Testis (tissue), 2 donors: ENCODE measurements at regions not wholly inside any gene's neighbourhood (a gene's known extent, or its start where the extent isn't known, plus 50 kb on each side); places are given as distances from the start of the nearest gene placed in this dataset.
A peak's percentile ranks its signal among the peaks of the same experiment; 100 is the strongest.

Source experiments
- DNase-seq: peaks from one replicate; pipeline ENCODE4 v3.0.0-alpha.2; 2019
- H3K27ac ChIP-seq, 2 donors: fragments of 200-600 bp; sonication (generic); one replicate each; pipeline ENCODE4 v1.5.1; 2019
- H3K27me3 ChIP-seq: fragments of 200-600 bp; sonication (generic); one replicate; pipeline ENCODE4 v1.5.1; 2019
- H3K36me3 ChIP-seq: fragments of 200-600 bp; sonication (generic); one replicate; pipeline ENCODE4 v1.5.1; 2017; ENCODE audit warnings: low read depth; ENCODE audit errors: missing control alignments
- H3K4me1 ChIP-seq: fragments of 200-600 bp; sonication (generic); one replicate; pipeline ENCODE4 v1.5.1; 2019
- H3K4me3 ChIP-seq, 2 donors: fragments of 200-600 bp; sonication (generic); one replicate each; pipeline ENCODE4 v1.5.1; 2017 to 2019
- H3K9me3 ChIP-seq: fragments of 200-600 bp; sonication (generic); one replicate; pipeline ENCODE4 v1.5.1; 2017
- CTCF ChIP-seq, 3 experiments: fragments of 450-650 bp in 2 of 3; fragments of 200-600 bp in 1 of 3; sonication (generic) in 1 of 3; IDR thresholded peaks; one replicate each; pipeline ENCODE4 v1.5.1; 2016 to 2019; ENCODE audit warnings: antibody characterized with exemption in 3 of 3, mild to moderate bottlenecking in 2 of 3, moderate library complexity in 1 of 3
- POLR2A ChIP-seq: fragments of 450-650 bp; IDR thresholded peaks from one replicate; pipeline ENCODE4 v1.6.1; 2017; ENCODE audit warnings: antibody characterized with exemption, mild to moderate bottlenecking, moderate library complexity
- WGBS, 2 donors: methylation state at CpG; one replicate each; pipeline ENCODE4 v1.1.5; 2018; 5-methylcytosine and 5-hydroxymethylcytosine counted together
- intact Hi-C: fragments of 100-400 bp; cut with DNase I; formaldehyde crosslinking; loops from one replicate; pipeline ENCODE4 v1.15.1; 2023; ENCODE audit warnings: low total_unique reads

GRCh38 chr11:44361813-44362212 lies 51.9 kb upstream of the ALX4 start:
- no peaks in the 10 kb centered on the region for H3K36me3 ChIP-seq
- H3K27ac ChIP-seq = no peak overlapping the region

GRCh38 chr11:44363116-44363515 lies 53.2 kb upstream of the ALX4 start:
- WGBS, 2 donors = 60 to 89% methylated on average over 3 of the region's 3 CpGs
- no peak for DNase-seq
- H3K36me3 ChIP-seq = no peaks in the 10 kb centered on the region
- H3K4me1 ChIP-seq = no peaks in the 10 kb centered on the region
- H3K27me3 ChIP-seq = no peaks in the 10 kb centered on the region
- no peak overlapping the region for H3K4me3 ChIP-seq
- H3K27ac ChIP-seq = no peak overlapping the region
- TF ChIP-seq POLR2A (no peak), CTCF (IDR thresholded peaks at IDR 0.05) (no peak)
- intact Hi-C loops = no loop called here
- H3K9me3 ChIP-seq = no peaks in the 10 kb centered on the region

More at GRCh38 chr11:44361813-44362212, 51.9 kb upstream of the ALX4 start:
- intact Hi-C loops = no loop called here
- no peak for TF ChIP-seq CTCF (IDR thresholded peaks at IDR 0.05)
- no peak for TF ChIP-seq POLR2A
- Histone ChIP-seq H3K9me3 (no peaks in the 10 kb centered on the region), H3K27me3 (no peaks in the 10 kb centered on the region), H3K4me1 (no peaks in the 10 kb centered on the region), H3K4me3 (no peak overlapping the region)
- DNase-seq = peak; percentile 14
- WGBS, 2 donors = 21 to 29% methylated on average over 11 to 15 of the region's 15 CpGs

GRCh38 chr11:44364596-44364995 lies 54.7 kb upstream of the ALX4 start:
- no peaks in the 10 kb centered on the region for H3K4me1 ChIP-seq
- H3K27me3 ChIP-seq = no peaks in the 10 kb centered on the region
- DNase-seq = no peak
- no peak for TF ChIP-seq CTCF (IDR thresholded peaks at IDR 0.05)
- no peak for TF ChIP-seq POLR2A
- intact Hi-C loops = no loop called here
- H3K4me3 ChIP-seq = no peak overlapping the region
- H3K9me3 ChIP-seq = no peaks in the 10 kb centered on the region
- no peak overlapping the region for H3K27ac ChIP-seq
- 77 to 92% methylated on average over 3 of the region's 3 CpGs for WGBS, 2 donors
- no peaks in the 10 kb centered on the region for H3K36me3 ChIP-seq

- TF ChIP-seq POLR2A (no peak), CTCF (IDR thresholded peaks at IDR 0.05) (no peak)
- H3K4me3 ChIP-seq = no peak overlapping the region
- no peak for DNase-seq
- no peaks in the 10 kb centered on the region for H3K27me3 ChIP-seq
- intact Hi-C loops = no loop called here
- no peaks in the 10 kb centered on the region for H3K4me1 ChIP-seq
- WGBS, 2 donors = 84 to 90% methylated on average over 6 to 9 of the region's 9 CpGs
- no peaks in the 10 kb centered on the region for H3K9me3 ChIP-seq
- no peaks in the 10 kb centered on the region for H3K36me3 ChIP-seq
- no peak overlapping the region for H3K27ac ChIP-seq
These were observed 55.7 kb upstream of the ALX4 start for GRCh38 chr11:44365616-44366015.

GRCh38 chr11:44366026-44366425 lies 56.1 kb upstream of the ALX4 start:
- no peak overlapping the region for H3K4me3 ChIP-seq
- H3K36me3 ChIP-seq = no peaks in the 10 kb centered on the region
- H3K27ac ChIP-seq = no peak overlapping the region
- no peaks in the 10 kb centered on the region for H3K9me3 ChIP-seq
- H3K27me3 ChIP-seq = no peaks in the 10 kb centered on the region
- TF ChIP-seq POLR2A (no peak), CTCF (IDR thresholded peaks at IDR 0.05) (no peak)
- 74 to 92% methylated on average over 6 of the region's 6 CpGs for WGBS, 2 donors
- intact Hi-C loops = no loop called here
- no peaks in the 10 kb centered on the region for H3K4me1 ChIP-seq
- no peak for DNase-seq
